SU-DHL-6 (cell line): ENCODE measurements at regions not wholly inside any gene's neighbourhood (a gene's known extent, or its start where the extent isn't known, plus 50 kb on each side); places are given as distances from the start of the nearest gene placed in this dataset.

Source experiments
- EZH2phosphoT487 ChIP-seq: fragments of 200-600 bp; sonication (generic), shearing (Covaris generic); conservative IDR thresholded peaks from 2 replicates; pipeline ENCODE4 v1.6.1; 2018; ENCODE audit warnings: mild to moderate bottlenecking, antibody characterized with exemption, low read length, moderate library complexity, mixed read lengths
- TF ChIP-seq, protein P1 (sequence below): fragments of 200-600 bp; sonication (generic); IDR thresholded peaks from one replicate; pipeline ENCODE4 v1.5.1; 2017; ENCODE audit warnings: antibody characterized with exemption, mild to moderate bottlenecking, low read length, moderate library complexity; ENCODE audit not compliant: insufficient read depth, poor library complexity, severe bottlenecking

DNA sequence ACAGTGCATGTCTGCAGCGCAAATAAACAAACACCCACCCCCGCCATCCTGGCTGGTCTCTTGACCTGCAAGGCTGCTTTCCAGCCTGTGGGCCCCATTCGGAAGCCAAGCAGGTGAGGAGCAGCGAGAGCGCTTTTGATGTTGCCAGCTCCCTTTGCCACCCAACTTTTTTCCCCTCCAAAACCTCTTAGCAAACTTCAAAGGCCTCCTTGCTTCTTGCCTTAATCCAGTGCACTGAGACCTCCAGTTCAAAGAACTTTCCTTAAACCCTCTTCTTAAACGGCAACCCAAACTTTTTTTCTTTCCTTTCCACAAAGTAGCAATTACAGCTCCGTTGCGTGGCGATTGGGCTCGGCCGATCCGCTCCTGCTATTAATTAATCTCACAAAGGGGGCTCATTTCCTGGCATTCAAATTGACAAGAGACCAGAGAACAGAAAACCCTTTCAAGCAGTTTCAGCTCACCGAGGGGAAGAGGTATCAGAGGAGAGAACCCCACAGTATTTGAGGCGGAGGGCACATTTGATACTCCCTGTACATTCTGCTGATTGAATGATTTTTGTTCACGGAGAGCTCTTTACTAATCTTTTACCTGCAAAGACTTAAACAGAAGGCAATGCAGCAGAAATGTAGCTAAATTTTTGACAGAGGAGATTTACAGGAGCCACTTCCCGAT, 531.4 kb downstream of the TMEM182 start:
- TF ChIP-seq, protein P1, sequence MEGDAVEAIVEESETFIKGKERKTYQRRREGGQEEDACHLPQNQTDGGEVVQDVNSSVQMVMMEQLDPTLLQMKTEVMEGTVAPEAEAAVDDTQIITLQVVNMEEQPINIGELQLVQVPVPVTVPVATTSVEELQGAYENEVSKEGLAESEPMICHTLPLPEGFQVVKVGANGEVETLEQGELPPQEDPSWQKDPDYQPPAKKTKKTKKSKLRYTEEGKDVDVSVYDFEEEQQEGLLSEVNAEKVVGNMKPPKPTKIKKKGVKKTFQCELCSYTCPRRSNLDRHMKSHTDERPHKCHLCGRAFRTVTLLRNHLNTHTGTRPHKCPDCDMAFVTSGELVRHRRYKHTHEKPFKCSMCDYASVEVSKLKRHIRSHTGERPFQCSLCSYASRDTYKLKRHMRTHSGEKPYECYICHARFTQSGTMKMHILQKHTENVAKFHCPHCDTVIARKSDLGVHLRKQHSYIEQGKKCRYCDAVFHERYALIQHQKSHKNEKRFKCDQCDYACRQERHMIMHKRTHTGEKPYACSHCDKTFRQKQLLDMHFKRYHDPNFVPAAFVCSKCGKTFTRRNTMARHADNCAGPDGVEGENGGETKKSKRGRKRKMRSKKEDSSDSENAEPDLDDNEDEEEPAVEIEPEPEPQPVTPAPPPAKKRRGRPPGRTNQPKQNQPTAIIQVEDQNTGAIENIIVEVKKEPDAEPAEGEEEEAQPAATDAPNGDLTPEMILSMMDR = no peak
- no peak for TF ChIP-seq EZH2phosphoT487
